Stomach smooth muscle (tissue), 2 donors: ENCODE measurements at regions not wholly inside any gene's neighbourhood (a gene's known extent, or its start where the extent isn't known, plus 50 kb on each side); places are given as distances from the start of the nearest gene placed in this dataset.

ENCODE experiments used
- H3K27ac ChIP-seq: one replicate; pipeline ENCODE4 v1.7.0; 2013; ENCODE audit warnings: mild to moderate bottlenecking, low read length, inconsistent platforms
- H3K27me3 ChIP-seq, 2 donors: one replicate each; pipeline ENCODE4 v1.7.0; 2013; ENCODE audit warnings: low read length in 2 of 2; ENCODE audit not compliant: insufficient read depth in 2 of 2, control insufficient read depth in 1 of 2
- H3K36me3 ChIP-seq, 2 donors: one replicate each; pipeline ENCODE4 v1.7.0; 2013; ENCODE audit warnings: low read length in 2 of 2; ENCODE audit not compliant: control insufficient read depth in 2 of 2, insufficient read depth in 2 of 2
- H3K4me1 ChIP-seq: one replicate; pipeline ENCODE4 v1.7.0; 2013; ENCODE audit warnings: low read length; ENCODE audit not compliant: control insufficient read depth, insufficient read depth
- H3K4me3 ChIP-seq, 2 donors: one replicate each; pipeline ENCODE4 v1.7.0; 2013; ENCODE audit warnings: low read length in 2 of 2
- H3K9ac ChIP-seq, 2 donors: one replicate each; pipeline ENCODE4 v1.7.0; 2013; ENCODE audit warnings: low read length in 2 of 2, mild to moderate bottlenecking in 1 of 2
- H3K9me3 ChIP-seq, 2 donors: one replicate each; pipeline ENCODE4 v1.7.0; 2013; ENCODE audit warnings: low read length in 2 of 2; ENCODE audit not compliant: control insufficient read depth in 2 of 2
- donor health status: healthy.
- donor health status: Pancreatic carcinoma.

GRCh38 chr2:11027195-11027594, 115.5 kb downstream of the KCNF1 start:
- no peaks in the 10 kb centered on the region for H3K4me1 ChIP-seq
- no peak overlapping the region for H3K9ac ChIP-seq
- H3K9me3 ChIP-seq, result no peaks in the 10 kb centered on the region
- no peak overlapping the region for H3K27ac ChIP-seq
- H3K27me3 ChIP-seq, result no peaks in the 10 kb centered on the region
- no peaks in the 10 kb centered on the region for H3K36me3 ChIP-seq
- H3K4me3 ChIP-seq, result no peak overlapping the region

GRCh38 chr2:11028407-11028916, 116.7 kb downstream of the KCNF1 start:
- Histone ChIP-seq H3K4me3 (no peak overlapping the region), H3K9me3 (peaks cover 0 to 6% of the 10 kb centered on the region in 2 donors), H3K4me1 (no peaks in the 10 kb centered on the region), H3K9ac (no peak overlapping the region), H3K27ac (no peak overlapping the region), H3K36me3 (no peaks in the 10 kb centered on the region), H3K27me3 (no peaks in the 10 kb centered on the region)

GRCh38 chr2:11029136-11029535, 117.4 kb downstream of the KCNF1 start:
- Histone ChIP-seq H3K4me3 (no peak overlapping the region), H3K9ac (no peak overlapping the region), H3K9me3 (peaks cover 0 to 8% of the 10 kb centered on the region in 2 donors), H3K4me1 (no peaks in the 10 kb centered on the region), H3K27me3 (no peaks in the 10 kb centered on the region), H3K36me3 (no peaks in the 10 kb centered on the region), H3K27ac (no peak overlapping the region)

GRCh38 chr2:11030036-11030435, 118.3 kb downstream of the KCNF1 start:
- no peaks in the 10 kb centered on the region for H3K4me1 ChIP-seq
- peaks cover 0 to 8% of the 10 kb centered on the region in 2 donors for H3K9me3 ChIP-seq
- no peak overlapping the region for H3K4me3 ChIP-seq
- H3K27me3 ChIP-seq, result no peaks in the 10 kb centered on the region
- no peak overlapping the region for H3K9ac ChIP-seq
- no peak overlapping the region for H3K27ac ChIP-seq
- no peaks in the 10 kb centered on the region for H3K36me3 ChIP-seq

- H3K9ac ChIP-seq, result no peak overlapping the region
- no peaks in the 10 kb centered on the region for H3K4me1 ChIP-seq
- H3K27ac ChIP-seq, result no peak overlapping the region
- H3K4me3 ChIP-seq, result no peak overlapping the region
- no peaks in the 10 kb centered on the region for H3K27me3 ChIP-seq
- no peaks in the 10 kb centered on the region for H3K36me3 ChIP-seq
- peaks cover 0 to 8% of the 10 kb centered on the region in 2 donors for H3K9me3 ChIP-seq
Measured at GRCh38 chr2:11030909-11031308, 119.2 kb downstream of the KCNF1 start.

GRCh38 chr2:11031876-11032275, 120.1 kb downstream of the KCNF1 start:
- Histone ChIP-seq H3K9ac (no peak overlapping the region), H3K27ac (no peak overlapping the region), H3K36me3 (no peaks in the 10 kb centered on the region), H3K9me3 (peaks cover 0 to 8% of the 10 kb centered on the region in 2 donors), H3K4me3 (no peak overlapping the region), H3K4me1 (no peaks in the 10 kb centered on the region), H3K27me3 (no peaks in the 10 kb centered on the region)

GRCh38 chr2:11032396-11032795, 120.7 kb downstream of the KCNF1 start:
- H3K4me3 ChIP-seq, result no peak overlapping the region
- H3K36me3 ChIP-seq, result no peaks in the 10 kb centered on the region
- H3K4me1 ChIP-seq, result no peaks in the 10 kb centered on the region
- no peak overlapping the region for H3K9ac ChIP-seq
- no peaks in the 10 kb centered on the region for H3K27me3 ChIP-seq
- peaks cover 4 to 8% of the 10 kb centered on the region in 2 donors for H3K9me3 ChIP-seq
- H3K27ac ChIP-seq, result no peak overlapping the region

GRCh38 chr2:11033114-11033513, 121.4 kb downstream of the KCNF1 start:
- Histone ChIP-seq H3K4me1 (no peaks in the 10 kb centered on the region), H3K36me3 (no peaks in the 10 kb centered on the region), H3K9ac (no peak overlapping the region), H3K27me3 (no peaks in the 10 kb centered on the region), H3K9me3 (peaks cover 4 to 8% of the 10 kb centered on the region in 2 donors), H3K4me3 (no peak overlapping the region), H3K27ac (no peak overlapping the region)

- no peaks in the 10 kb centered on the region for H3K36me3 ChIP-seq
- H3K4me3 ChIP-seq, result no peak overlapping the region
- peaks cover 5 to 18% of the 10 kb centered on the region in 2 donors for H3K9me3 ChIP-seq
- no peak overlapping the region for H3K9ac ChIP-seq
- no peaks in the 10 kb centered on the region for H3K4me1 ChIP-seq
- H3K27me3 ChIP-seq, result peaks cover 0 to 4% of the 10 kb centered on the region in 2 donors
- H3K27ac ChIP-seq, result no peak overlapping the region
Measured at GRCh38 chr2:11038641-11039040, 116.6 kb upstream of the SLC66A3 start.

GRCh38 chr2:11040992-11041391, 114.3 kb upstream of the SLC66A3 start:
- Histone ChIP-seq H3K27me3 (peaks cover 0 to 4% of the 10 kb centered on the region in 2 donors), H3K36me3 (no peaks in the 10 kb centered on the region), H3K27ac (no peak overlapping the region), H3K9ac (no peak overlapping the region), H3K4me1 (no peaks in the 10 kb centered on the region), H3K4me3 (no peak overlapping the region), H3K9me3 (peaks cover 5 to 18% of the 10 kb centered on the region in 2 donors)

GRCh38 chr2:11042841-11043240, 112.4 kb upstream of the SLC66A3 start:
- Histone ChIP-seq H3K36me3 (no peaks in the 10 kb centered on the region), H3K9me3 (peaks cover 5 to 14% of the 10 kb centered on the region in 2 donors), H3K4me3 (no peak overlapping the region), H3K9ac (no peak overlapping the region), H3K27ac (no peak overlapping the region), H3K4me1 (no peaks in the 10 kb centered on the region), H3K27me3 (peaks cover 0 to 4% of the 10 kb centered on the region in 2 donors)
